Liver (tissue), 8 donors: ENCODE measurements at regions not wholly inside any gene's neighbourhood (a gene's known extent, or its start where the extent isn't known, plus 50 kb on each side); places are given as distances from the start of the nearest gene placed in this dataset.

Experiments
- DNase-seq: peaks from one replicate; pipeline ENCODE4 v3.0.0-alpha.2; 2017; ENCODE audit warnings: low spot score
- H3K27ac ChIP-seq, 2 donors: one replicate each; pipeline ENCODE4 v1.7.0; 2013; ENCODE audit warnings: inconsistent platforms in 2 of 2, low read length in 2 of 2, control low read depth in 1 of 2, low read depth in 1 of 2, mild to moderate bottlenecking in 1 of 2
- H3K27me3 ChIP-seq, 4 donors: one replicate each; pipeline versions ENCODE4 v1.6.1 to v1.7.0; 2013; ENCODE audit warnings: low read length in 3 of 4, inconsistent platforms in 1 of 4, mild to moderate bottlenecking in 1 of 4, moderate library complexity in 1 of 4; ENCODE audit not compliant: control insufficient read depth in 4 of 4, insufficient read depth in 4 of 4
- H3K36me3 ChIP-seq, 4 donors: one replicate each; pipeline versions ENCODE4 v1.6.1 to v1.7.0; 2013; ENCODE audit warnings: low read length in 3 of 4, mild to moderate bottlenecking in 3 of 4, low read depth in 1 of 4, moderate library complexity in 1 of 4; ENCODE audit not compliant: control insufficient read depth in 4 of 4, insufficient read depth in 3 of 4
- H3K4me1 ChIP-seq, 4 donors: one replicate each; pipeline versions ENCODE4 v1.6.1 to v1.7.0; 2013; ENCODE audit warnings: low read length in 3 of 4, mild to moderate bottlenecking in 3 of 4, moderate library complexity in 1 of 4; ENCODE audit not compliant: control insufficient read depth in 4 of 4, insufficient read depth in 4 of 4
- H3K4me3 ChIP-seq, 3 donors: one replicate each; pipeline versions ENCODE4 v1.6.1 to v1.7.0; 2013; ENCODE audit warnings: low read length in 3 of 3, control low read depth in 1 of 3, low read depth in 1 of 3, mild to moderate bottlenecking in 1 of 3
- H3K9ac ChIP-seq, 2 donors: one replicate each; pipeline ENCODE4 v1.7.0; 2013; ENCODE audit warnings: low read length in 2 of 2, mild to moderate bottlenecking in 2 of 2, moderate library complexity in 2 of 2, control low read depth in 1 of 2, low read depth in 1 of 2
- H3K9me3 ChIP-seq, 4 donors: one replicate each; pipeline versions ENCODE4 v1.6.1 to v1.7.0; 2013; ENCODE audit warnings: low read length in 3 of 4; ENCODE audit not compliant: control insufficient read depth in 4 of 4
- ATF3 ChIP-seq: IDR thresholded peaks from 2 replicates; pipeline ENCODE4 v1.6.1; 2016; ENCODE audit warnings: antibody characterized with exemption
- CTCF ChIP-seq: fragments of 150-350 bp; IDR thresholded peaks from 2 replicates; pipeline ENCODE4 v1.5.1; 2017; ENCODE audit warnings: improper control_type of control experiment, low read depth, low read length; ENCODE audit not compliant: missing input control
- EGR1 ChIP-seq, 2 donors: IDR thresholded peaks; 2 replicates each; pipeline ENCODE4 v1.6.1; 2016 to 2018; ENCODE audit warnings: antibody characterized with exemption in 2 of 2, low read depth in 2 of 2
- FOXA1 ChIP-seq: IDR thresholded peaks from 2 replicates; pipeline ENCODE4 v1.6.1; 2016; ENCODE audit warnings: antibody characterized with exemption
- FOXA2 ChIP-seq: IDR thresholded peaks from 2 replicates; pipeline ENCODE4 v1.6.1; 2016; ENCODE audit warnings: antibody characterized with exemption
- GABPA ChIP-seq, 2 donors: IDR thresholded peaks in 1 of 2; conservative IDR thresholded peaks in 1 of 2; 2 replicates each; pipeline ENCODE4 v1.6.1; 2016; ENCODE audit warnings: antibody characterized with exemption in 2 of 2, mild to moderate bottlenecking in 1 of 2, moderate library complexity in 1 of 2
- HNF4A ChIP-seq, 2 donors: conservative IDR thresholded peaks; 2 replicates each; pipeline ENCODE4 v1.6.1; 2016; ENCODE audit warnings: antibody characterized with exemption in 2 of 2, mild to moderate bottlenecking in 2 of 2
- HNF4G ChIP-seq: IDR thresholded peaks from 2 replicates; pipeline ENCODE4 v1.6.1; 2016; ENCODE audit warnings: antibody characterized with exemption
- JUND ChIP-seq, 2 donors: IDR thresholded peaks; 2 replicates each; pipeline ENCODE4 v1.6.1; 2016; ENCODE audit warnings: antibody characterized with exemption in 2 of 2
- MAX ChIP-seq: IDR thresholded peaks from 2 replicates; pipeline ENCODE4 v1.6.1; 2016; ENCODE audit warnings: antibody characterized with exemption
- NR2F2 ChIP-seq: IDR thresholded peaks from 2 replicates; pipeline ENCODE4 v1.6.1; 2016; ENCODE audit warnings: antibody characterized with exemption
- RAD21 ChIP-seq, 2 donors: IDR thresholded peaks; 2 replicates each; pipeline ENCODE4 v1.6.1; 2016; ENCODE audit warnings: antibody characterized with exemption in 2 of 2, mild to moderate bottlenecking in 2 of 2
- REST ChIP-seq: IDR thresholded peaks from 2 replicates; pipeline ENCODE4 v1.6.1; 2016; ENCODE audit warnings: antibody characterized with exemption, mild to moderate bottlenecking
- SP1 ChIP-seq: IDR thresholded peaks from 2 replicates; pipeline ENCODE4 v1.6.1; 2018; ENCODE audit warnings: antibody characterized with exemption, mild to moderate bottlenecking
- TAF1 ChIP-seq: conservative IDR thresholded peaks from 2 replicates; pipeline ENCODE4 v1.6.1; 2016; ENCODE audit warnings: antibody characterized with exemption, mild to moderate bottlenecking
- YY1 ChIP-seq: IDR thresholded peaks from 2 replicates; pipeline ENCODE4 v1.6.1; 2016; ENCODE audit warnings: antibody characterized with exemption, mild to moderate bottlenecking
- ZBTB33 ChIP-seq: IDR thresholded peaks from 2 replicates; pipeline ENCODE4 v1.6.1; 2016; ENCODE audit warnings: antibody characterized with exemption
- WGBS: extraction: QIAGEN DNeasy Blood & Tissue Kit; methylation state at CpG from one replicate; pipeline ENCODE4 v1.1.7; 2013; 5-methylcytosine and 5-hydroxymethylcytosine counted together
- donor health status: healthy.
- donor health status: healthy.
- donor health status: healthy.
- donor health status: healthy.
- donor health status: healthy.

GRCh38 chr13:50198508-50198907 is 183.3 kb downstream of the KCNRG start:
- Histone ChIP-seq H3K36me3 (no peaks in the 10 kb centered on the region), H3K4me1 (no peaks in the 10 kb centered on the region), H3K27ac (no peak overlapping the region), H3K9me3 (no peaks in the 10 kb centered on the region), H3K9ac (no peak overlapping the region), H3K4me3 (no peak overlapping the region), H3K27me3 (no peaks in the 10 kb centered on the region)
- no peak for DNase-seq
- WGBS, result 62% methylated on average over 2 of the region's 2 CpGs
- TF ChIP-seq GABPA (IDR thresholded peaks at IDR 0.05 in 1 of 2, conservative IDR thresholded peaks at IDR 0.05 in 1 of 2) (no peak), YY1 (no peak), ATF3 (no peak), ZBTB33 (no peak), TAF1 (no peak), RAD21 (IDR thresholded peaks at IDR 0.05) (no peak), HNF4G (no peak), JUND (IDR thresholded peaks at IDR 0.05) (no peak), CTCF (no peak), FOXA2 (no peak), NR2F2 (no peak), REST (no peak), FOXA1 (no peak), HNF4A (conservative IDR thresholded peaks at IDR 0.05) (no peak), MAX (no peak), EGR1 (IDR thresholded peaks at IDR 0.05; ENCODE audit: low read depth in 2 of 2) (no peak), SP1 (no peak)

GRCh38 chr13:50200569-50200968 is 185.3 kb downstream of the KCNRG start:
- no peak for DNase-seq

More at GRCh38 chr13:50200569-50200968, 185.3 kb downstream of the KCNRG start:
- Histone ChIP-seq H3K9ac (no peak overlapping the region), H3K36me3 (no peaks in the 10 kb centered on the region), H3K27me3 (no peaks in the 10 kb centered on the region), H3K4me3 (no peak overlapping the region), H3K9me3 (no peaks in the 10 kb centered on the region), H3K4me1 (no peaks in the 10 kb centered on the region), H3K27ac (no peak overlapping the region)
- TF ChIP-seq FOXA1 (no peak), ZBTB33 (no peak), NR2F2 (no peak), JUND (IDR thresholded peaks at IDR 0.05) (no peak), FOXA2 (no peak), GABPA (IDR thresholded peaks at IDR 0.05 in 1 of 2, conservative IDR thresholded peaks at IDR 0.05 in 1 of 2) (no peak), EGR1 (IDR thresholded peaks at IDR 0.05; ENCODE audit: low read depth in 2 of 2) (no peak), MAX (no peak), YY1 (no peak), TAF1 (no peak), CTCF (no peak), HNF4G (no peak)
- 85% methylated on average over 3 of the region's 3 CpGs for WGBS
